ENCODE measurements at regions not wholly inside any gene's neighbourhood (a gene's known extent, or its start where the extent isn't known, plus 50 kb on each side); places are given as distances from the start of the nearest gene placed in this dataset.

- Histone ChIP-seq H3K9ac (no peak overlapping the region), H3K27ac (ENCODE audit: low read depth in 2 of 2, low read length in 1 of 2) (peak overlapping the region in 1 of 2 experiments; percentile 72; a peak in 1 of 4 replicates), H3F3A (replicated peaks; ENCODE audit: insufficient read depth) (peaks cover 19% of the 10 kb centered on the region), H3K4me3 (ENCODE audit: low read depth in 2 of 2, low read length in 1 of 2) (no peak overlapping the region), H3K79me2 (ENCODE audit: insufficient read depth) (no peaks in the 10 kb centered on the region), H4K20me1 (ENCODE audit: insufficient read depth) (no peaks in the 10 kb centered on the region), H3K27me3 (ENCODE audit: insufficient read depth) (no peaks in the 10 kb centered on the region), H2AFZ (ENCODE audit: low read depth) (peak overlapping the region; percentile 72), H3K4me1 (ENCODE audit: control insufficient read depth in 1 of 2, insufficient read depth in 2 of 2, low read depth in 1 of 2, low read length in 1 of 2) (peaks cover 9 to 43% of the 10 kb centered on the region in 2 experiments; a peak in 3 of 4 replicates), H3K36me3 (replicated peaks in 1 of 2; ENCODE audit: control insufficient read depth in 1 of 2, insufficient read depth in 2 of 2, low read length in 1 of 2) (no peaks in the 10 kb centered on the region), H3K4me2 (no peak overlapping the region), H3K9me2 (no peaks in the 10 kb centered on the region), H3K9me3 (no peaks in the 10 kb centered on the region)
- POLR2A ChIA-PET = no interaction called here
- TF ChIP-seq RFX5 (IDR thresholded peaks at IDR 0.05; ENCODE audit: low read length) = no peak
- no peak for TF ChIP-seq FOXM1 (IDR thresholded peaks at IDR 0.05; ENCODE audit: low read depth)
- TF ChIP-seq MEF2A (IDR thresholded peaks at IDR 0.05; ENCODE audit: borderline replicate concordance, low read depth) = no peak
- peak in 1 of 2 experiments; percentile 68; a peak in 1 of 4 replicates for TF ChIP-seq EP300 (IDR thresholded peaks at IDR 0.05; ENCODE audit: borderline replicate concordance in 1 of 2, low read depth in 1 of 2, low read length in 1 of 2)
- TF ChIP-seq PBX3 (IDR thresholded peaks at IDR 0.05) = 0 out of 2 replicates have a peak, but pooled peaks have one; percentile 11
- no peak for TF ChIP-seq SIN3A (IDR thresholded peaks at IDR 0.05; ENCODE audit: borderline replicate concordance, low read depth, low read length)
- peak; percentile 24; the same call in 1 of the 2 replicates for TF ChIP-seq MXI1 (IDR thresholded peaks at IDR 0.05; ENCODE audit: low read depth, low read length)
- peak; percentile 70; the same call in 1 of the 2 replicates for TF ChIP-seq RCOR1 (IDR thresholded peaks at IDR 0.05; ENCODE audit: low read length)
- TF ChIP-seq GATA2 (CRISPR knock-in tag; IDR thresholded peaks at IDR 0.05) = 0 out of 2 replicates have a peak, but pooled peaks have one; percentile 21
- TF ChIP-seq GABPA (IDR thresholded peaks at IDR 0.05; ENCODE audit: low read depth) = no peak
- 30% methylated on average over 7 of the region's 7 CpGs for WGBS (ENCODE audit: low lambda C conversion rate)
- DNase-seq = peak; percentile 32
- CTCF ChIA-PET = interaction anchor here (1.1 to 2.3 kb wide), 4 partner anchors 33 to 455 kb away, joined by 3 to 9 read pairs (median 3); no protein-coding TSS in a partner anchor
Observed at GRCh38 chr14:59093902-59094301, 94.6 kb upstream of the DAAM1 start.

GRCh38 chr14:59096303-59096702 lies 92.2 kb upstream of the DAAM1 start:
- no peak overlapping the region for H3K4me2 ChIP-seq
- no peak overlapping the region for H3K9ac ChIP-seq
- no peaks in the 10 kb centered on the region for H3K79me2 ChIP-seq (ENCODE audit: insufficient read depth)
- WGBS (ENCODE audit: low lambda C conversion rate) = 31% methylated on average over 2 of the region's 2 CpGs
- CTCF ChIA-PET = interaction anchor here (1.0 kb wide), 1 partner anchor 41 kb away, joined by 3 read pairs; no protein-coding TSS in a partner anchor
- H3K9me2 ChIP-seq = no peaks in the 10 kb centered on the region
- H2AFZ ChIP-seq (ENCODE audit: low read depth) = no peak overlapping the region; the same call in 1 of the 2 replicates
- H3F3A ChIP-seq (replicated peaks; ENCODE audit: insufficient read depth) = peaks cover 12% of the 10 kb centered on the region
- no peaks in the 10 kb centered on the region for H3K36me3 ChIP-seq (replicated peaks in 1 of 2; ENCODE audit: control insufficient read depth in 1 of 2, insufficient read depth in 2 of 2, low read length in 1 of 2)
- H4K20me1 ChIP-seq (ENCODE audit: insufficient read depth) = no peaks in the 10 kb centered on the region
- DNase-seq = no peak
- no peaks in the 10 kb centered on the region for H3K27me3 ChIP-seq (ENCODE audit: insufficient read depth)
- POLR2A ChIA-PET = no interaction called here
- peaks cover 9 to 30% of the 10 kb centered on the region in 2 experiments; a peak in 3 of 4 replicates for H3K4me1 ChIP-seq (ENCODE audit: control insufficient read depth in 1 of 2, insufficient read depth in 2 of 2, low read depth in 1 of 2, low read length in 1 of 2)
- H3K4me3 ChIP-seq (ENCODE audit: low read depth in 2 of 2, low read length in 1 of 2) = no peak overlapping the region
- no peak overlapping the region for H3K27ac ChIP-seq (ENCODE audit: low read depth in 2 of 2, low read length in 1 of 2)
- H3K9me3 ChIP-seq = no peaks in the 10 kb centered on the region
- TF ChIP-seq FOXM1 (IDR thresholded peaks at IDR 0.05; ENCODE audit: low read depth) = no peak
- TF ChIP-seq IRF3 (IDR thresholded peaks at IDR 0.05; ENCODE audit: low read depth, low read length) = no peak
- TF ChIP-seq TCF12 (IDR thresholded peaks at IDR 0.05) = no peak
- no peak for TF ChIP-seq MAX (IDR thresholded peaks at IDR 0.05; ENCODE audit: low read depth)
- no peak for TF ChIP-seq GATA2 (CRISPR knock-in tag; IDR thresholded peaks at IDR 0.05)
- TF ChIP-seq TEAD4 (IDR thresholded peaks at IDR 0.05; ENCODE audit: borderline replicate concordance, insufficient read depth) = no peak
- TF ChIP-seq SMC3 (IDR thresholded peaks at IDR 0.05; ENCODE audit: low read depth, low read length) = no peak
- TF ChIP-seq CHD2 (IDR thresholded peaks at IDR 0.05; ENCODE audit: low read length, partially characterized antibody) = no peak
- no peak for TF ChIP-seq FOSL2 (IDR thresholded peaks at IDR 0.05; ENCODE audit: borderline replicate concordance, low read depth)
- no peak for TF ChIP-seq POLR2AphosphoS5 (IDR thresholded peaks at IDR 0.05; ENCODE audit: low read depth, low read length)
- TF ChIP-seq SIN3A (IDR thresholded peaks at IDR 0.05; ENCODE audit: borderline replicate concordance, low read depth, low read length) = no peak
- no peak for TF ChIP-seq MEF2A (IDR thresholded peaks at IDR 0.05; ENCODE audit: borderline replicate concordance, low read depth)
- no peak for TF ChIP-seq JUND (IDR thresholded peaks at IDR 0.05)
- no peak for TF ChIP-seq REST (IDR thresholded peaks at IDR 0.05; ENCODE audit: low read depth, low read length)
